SK-N-MC (cell line): ENCODE measurements at regions not wholly inside any gene's neighbourhood (a gene's known extent, or its start where the extent isn't known, plus 50 kb on each side); places are given as distances from the start of the nearest gene placed in this dataset.

Experiments used
- EZH2 ChIP-seq: fragments of 200-600 bp; sonication (generic); IDR thresholded peaks from one replicate; pipeline ENCODE4 v1.6.1; 2017; ENCODE audit warnings: antibody characterized with exemption
- POLR2AphosphoS5 ChIP-seq: IDR thresholded peaks from 2 replicates; pipeline ENCODE4 v1.6.1; 2012; ENCODE audit warnings: mild to moderate bottlenecking, low read depth, low read length, borderline replicate concordance

DNA sequence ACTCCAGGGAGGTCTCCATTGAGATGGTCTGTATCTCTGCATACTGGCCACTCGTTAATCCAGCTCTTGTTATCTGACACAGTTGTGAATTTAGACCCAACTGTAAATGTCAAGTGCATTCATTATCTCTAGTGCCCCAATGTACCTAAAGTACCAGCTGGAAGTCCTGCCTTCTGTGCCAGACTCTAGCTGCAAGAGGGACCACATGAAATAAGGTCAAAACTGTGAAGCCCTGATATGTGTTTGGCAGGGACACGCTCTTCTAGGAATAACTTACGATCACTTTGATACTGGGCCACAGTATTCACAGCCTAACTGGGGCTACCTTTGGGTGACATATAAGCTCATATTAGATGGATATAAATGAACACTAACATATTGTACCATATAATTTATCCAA is 268.5 kb downstream of the LRIG3 start:
- TF ChIP-seq POLR2AphosphoS5 (no peak), EZH2 (no peak)
